Spleen (tissue), 11 donors: ENCODE measurements at regions not wholly inside any gene's neighbourhood (a gene's known extent, or its start where the extent isn't known, plus 50 kb on each side); places are given as distances from the start of the nearest gene placed in this dataset.

Source experiments
- DNase-seq: peaks from one replicate; pipeline ENCODE4 v3.0.0-alpha.2; 2020
- H3K27ac ChIP-seq, 8 donors: fragments of 200-600 bp; sonication (generic) in 7 of 8; 1 replicate in 4 of 8; 2 replicates in 4 of 8; pipeline versions ENCODE4 v1.5.0 to v1.8.0; 2016 to 2021; ENCODE audit warnings: inconsistent platforms in 4 of 8, mild to moderate bottlenecking in 4 of 8, moderate library complexity in 1 of 8
- H3K27me3 ChIP-seq, 7 donors: fragments of 200-600 bp; sonication (generic) in 6 of 7; replicated peaks in 1 of 7; 1 replicate in 4 of 7; 2 replicates in 3 of 7; pipeline versions ENCODE4 v1.5.0 to v1.8.0; 2016 to 2021; ENCODE audit warnings: inconsistent platforms in 3 of 7, mild to moderate bottlenecking in 1 of 7
- H3K36me3 ChIP-seq, 6 donors: fragments of 200-600 bp; sonication (generic) in 5 of 6; 1 replicate in 4 of 6; 2 replicates in 2 of 6; pipeline versions ENCODE4 v1.5.0 to v1.8.0; 2016 to 2021; ENCODE audit warnings: inconsistent platforms in 2 of 6
- H3K4me1 ChIP-seq, 6 donors: fragments of 200-600 bp; sonication (generic) in 5 of 6; 1 replicate in 3 of 6; 2 replicates in 3 of 6; pipeline versions ENCODE4 v1.5.0 to v1.8.0; 2016 to 2021; ENCODE audit warnings: inconsistent platforms in 3 of 6
- H3K4me3 ChIP-seq, 8 donors: fragments of 200-600 bp; sonication (generic) in 7 of 8; 1 replicate in 4 of 8; 2 replicates in 4 of 8; pipeline versions ENCODE4 v1.5.0 to v1.8.0; 2016 to 2021; ENCODE audit warnings: inconsistent platforms in 4 of 8, mild to moderate bottlenecking in 4 of 8, moderate library complexity in 2 of 8
- H3K9me3 ChIP-seq, 8 donors: fragments of 200-600 bp; sonication (generic) in 7 of 8; 1 replicate in 4 of 8; 2 replicates in 4 of 8; pipeline versions ENCODE4 v1.5.0 to v1.8.0; 2016 to 2021; ENCODE audit warnings: inconsistent platforms in 4 of 8
- POLR2A ChIP-seq, 3 donors: fragments of 450-650 bp; IDR thresholded peaks; one replicate each; pipeline ENCODE4 v1.5.1; 2017; ENCODE audit warnings: antibody characterized with exemption in 3 of 3, mild to moderate bottlenecking in 1 of 3
- POLR2AphosphoS5 ChIP-seq, 3 donors: sonication (generic); formaldehyde crosslinking; IDR thresholded peaks; one replicate each; pipeline ENCODE4 v1.5.1; 2017; ENCODE audit warnings: antibody characterized with exemption in 3 of 3
- WGBS, 5 donors: extraction: QIAGEN DNeasy Blood & Tissue Kit in 3 of 5; methylation state at CpG; one replicate each; pipeline versions ENCODE4 v1.1.5 to v1.1.7; 2013 to 2018; 5-methylcytosine and 5-hydroxymethylcytosine counted together
- intact Hi-C: fragments of 100-400 bp; cut with DNase I; formaldehyde crosslinking; loops from one replicate; pipeline ENCODE4 v1.15.0; 2023; ENCODE audit warnings: low total_unique reads
- TF ChIP-seq, protein P1 (sequence below), 11 experiments: fragments of 200-600 bp in 7 of 11; fragments of 450-650 bp in 4 of 11; sonication (generic) in 4 of 11; IDR thresholded peaks in 8 of 11; conservative IDR thresholded peaks in 3 of 11; 1 replicate in 7 of 11; 2 replicates in 4 of 11; pipeline versions ENCODE4 v1.4.0 to v1.8.0; 2016 to 2021; ENCODE audit warnings: antibody characterized with exemption in 11 of 11, inconsistent platforms in 4 of 11, mild to moderate bottlenecking in 1 of 11
- donor health status: healthy with polysubstance abuse.
- donor health status: DM: no; HTN: no; CAD: no; lungs with moderate emphysema.
- donor health status: DM: no; HTN: no; CAD: no.
- donor health status: Bipolar disorder and iron deficiency.
- donor health status: healthy.
- donor health status: DM: no; HTN: no; CAD: no.
- donor health status: DM: yes; HTN: yes; CAD: no.

DNA sequence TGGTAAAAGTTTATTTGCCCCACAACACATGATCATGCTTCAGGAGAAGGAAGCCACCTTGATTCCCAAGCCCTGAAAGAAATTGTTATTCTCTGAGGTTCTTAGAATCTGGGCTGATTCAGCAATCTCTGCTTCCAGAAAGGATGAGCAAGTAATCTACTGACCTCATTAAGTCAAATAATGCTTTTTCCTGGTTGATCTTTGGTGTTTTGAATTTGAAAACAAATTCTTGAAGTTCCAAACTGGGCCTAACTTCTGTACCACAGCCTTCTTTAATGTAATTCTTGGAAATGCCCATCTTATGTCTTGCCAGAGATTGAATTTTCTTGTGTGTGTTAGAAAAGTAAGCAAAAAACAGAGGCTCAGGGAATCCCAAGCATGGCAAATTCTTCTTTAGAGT, 319.2 kb upstream of the DDHD1 start:
- H3K27me3 ChIP-seq = no peaks in the 10 kb centered on the region
- H3K9me3 ChIP-seq = peaks cover 0 to 4% (median 1%) of the 10 kb centered on the region in 8 donors
- intact Hi-C loops = no loop called here
- H3K27ac ChIP-seq = no peak overlapping the region
- DNase-seq = no peak
- no peak overlapping the region for H3K4me3 ChIP-seq
- H3K4me1 ChIP-seq = no peaks in the 10 kb centered on the region
- TF ChIP-seq POLR2AphosphoS5 (IDR thresholded peaks at IDR 0.05) (no peak), POLR2A (IDR thresholded peaks at IDR 0.05) (no peak)
- no peaks in the 10 kb centered on the region for H3K36me3 ChIP-seq

DNA sequence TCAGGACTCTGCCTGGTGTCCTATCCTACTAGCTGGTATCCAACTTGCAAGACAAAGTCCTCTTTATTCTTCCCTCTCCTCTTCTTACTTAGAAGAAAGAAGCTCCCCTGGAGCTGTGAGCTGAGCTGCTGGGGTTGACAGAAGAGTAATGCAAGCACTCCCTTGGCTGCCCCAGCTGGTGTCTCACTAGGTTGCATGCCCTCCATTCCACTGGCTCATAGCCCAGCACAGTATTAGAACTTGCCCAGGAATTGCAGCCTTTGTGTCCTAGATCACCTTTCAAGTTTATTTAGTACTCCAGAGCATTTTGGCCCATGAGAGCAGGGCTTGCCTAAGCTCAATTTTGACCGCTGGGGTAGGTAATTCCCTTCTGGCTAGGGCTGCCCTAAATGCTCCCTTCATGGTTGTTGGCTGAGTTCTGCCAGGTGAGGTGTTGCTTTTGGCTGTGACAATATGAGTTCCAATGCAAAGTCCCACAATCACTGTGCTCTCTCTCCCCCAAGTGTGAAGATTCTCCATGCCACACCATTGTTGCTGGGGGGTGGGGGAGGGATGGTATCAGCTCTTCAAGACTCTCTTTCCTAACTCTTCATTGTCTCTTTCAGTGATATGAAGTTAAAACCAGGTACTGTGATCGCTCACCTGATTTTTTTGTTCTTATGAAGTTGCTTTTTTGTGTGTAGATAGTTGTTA, 317.4 kb upstream of the DDHD1 start:
- Histone ChIP-seq H3K27me3 (no peaks in the 10 kb centered on the region), H3K36me3 (no peaks in the 10 kb centered on the region), H3K9me3 (peaks cover 0 to 14% (median 4%) of the 10 kb centered on the region in 8 donors), H3K4me3 (no peak overlapping the region), H3K4me1 (no peaks in the 10 kb centered on the region), H3K27ac (no peak overlapping the region)
- 64 to 95% (median 82%) methylated on average over 2 of the region's 2 CpGs for WGBS, 5 donors
- no peak for DNase-seq
- TF ChIP-seq, protein P1, sequence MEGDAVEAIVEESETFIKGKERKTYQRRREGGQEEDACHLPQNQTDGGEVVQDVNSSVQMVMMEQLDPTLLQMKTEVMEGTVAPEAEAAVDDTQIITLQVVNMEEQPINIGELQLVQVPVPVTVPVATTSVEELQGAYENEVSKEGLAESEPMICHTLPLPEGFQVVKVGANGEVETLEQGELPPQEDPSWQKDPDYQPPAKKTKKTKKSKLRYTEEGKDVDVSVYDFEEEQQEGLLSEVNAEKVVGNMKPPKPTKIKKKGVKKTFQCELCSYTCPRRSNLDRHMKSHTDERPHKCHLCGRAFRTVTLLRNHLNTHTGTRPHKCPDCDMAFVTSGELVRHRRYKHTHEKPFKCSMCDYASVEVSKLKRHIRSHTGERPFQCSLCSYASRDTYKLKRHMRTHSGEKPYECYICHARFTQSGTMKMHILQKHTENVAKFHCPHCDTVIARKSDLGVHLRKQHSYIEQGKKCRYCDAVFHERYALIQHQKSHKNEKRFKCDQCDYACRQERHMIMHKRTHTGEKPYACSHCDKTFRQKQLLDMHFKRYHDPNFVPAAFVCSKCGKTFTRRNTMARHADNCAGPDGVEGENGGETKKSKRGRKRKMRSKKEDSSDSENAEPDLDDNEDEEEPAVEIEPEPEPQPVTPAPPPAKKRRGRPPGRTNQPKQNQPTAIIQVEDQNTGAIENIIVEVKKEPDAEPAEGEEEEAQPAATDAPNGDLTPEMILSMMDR (IDR thresholded peaks at IDR 0.05 in 8 of 11, conservative IDR thresholded peaks at IDR 0.05 in 3 of 11) = no peak
- TF ChIP-seq POLR2A (IDR thresholded peaks at IDR 0.05) = no peak
- no peak for TF ChIP-seq POLR2AphosphoS5 (IDR thresholded peaks at IDR 0.05)
- intact Hi-C loops = no loop called here

DNA sequence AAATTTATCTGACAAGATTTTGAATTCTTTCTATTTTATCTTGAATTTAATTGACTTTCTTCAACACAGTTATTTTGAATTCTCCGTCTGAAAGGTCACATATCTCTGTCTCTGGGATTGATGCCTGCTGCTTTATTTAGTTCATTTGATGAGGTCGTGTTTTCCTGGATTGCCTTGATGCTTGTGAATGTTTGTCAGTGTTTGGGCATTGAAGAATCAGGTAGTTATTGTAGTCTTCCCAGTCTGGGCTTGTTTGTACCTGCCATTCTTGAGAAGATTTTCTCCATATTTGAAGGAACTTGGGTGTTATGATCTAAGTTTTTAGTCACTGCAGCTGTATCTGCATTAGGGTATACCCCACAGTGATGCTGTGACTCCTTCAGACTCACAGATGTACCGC, 315.8 kb upstream of the DDHD1 start:
- no peak overlapping the region for H3K27ac ChIP-seq
- no peak for DNase-seq
- H3K9me3 ChIP-seq = peaks cover 0 to 14% (median 4%) of the 10 kb centered on the region in 8 donors
- H3K4me1 ChIP-seq = no peaks in the 10 kb centered on the region
- intact Hi-C loops = no loop called here
- WGBS, 5 donors = 67 to 89% (median 83%) methylated on average over 3 of the region's 3 CpGs
- H3K27me3 ChIP-seq = no peaks in the 10 kb centered on the region
- no peak for TF ChIP-seq POLR2A (IDR thresholded peaks at IDR 0.05)
- no peak for TF ChIP-seq POLR2AphosphoS5 (IDR thresholded peaks at IDR 0.05)
- TF ChIP-seq, protein P1 (IDR thresholded peaks at IDR 0.05 in 8 of 11, conservative IDR thresholded peaks at IDR 0.05 in 3 of 11) = no peak
- H3K4me3 ChIP-seq = no peak overlapping the region
- no peaks in the 10 kb centered on the region for H3K36me3 ChIP-seq

DNA sequence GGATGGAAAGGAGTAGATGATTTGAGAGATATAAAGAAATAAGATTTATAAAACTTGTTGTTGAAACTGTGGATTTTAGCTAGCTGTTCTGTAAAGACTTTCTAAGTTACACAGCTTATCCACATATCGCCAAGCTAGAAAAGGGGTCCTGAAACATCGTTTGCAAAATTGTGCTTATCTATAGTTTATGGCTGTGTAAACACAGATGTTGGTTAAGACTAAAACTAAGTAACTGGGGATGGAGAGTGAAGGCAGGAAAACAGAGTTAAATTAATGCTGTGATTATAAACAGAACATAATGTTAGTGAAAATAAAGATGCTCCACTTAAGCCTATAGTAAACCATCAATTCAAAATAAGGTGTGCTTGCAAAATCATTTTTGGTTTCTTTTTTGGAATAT, 311.3 kb upstream of the DDHD1 start:
- H3K36me3 ChIP-seq = no peaks in the 10 kb centered on the region
- H3K4me1 ChIP-seq = no peaks in the 10 kb centered on the region
- WGBS, 5 donors = 58 to 76% (median 67%) methylated on average over 2 of the region's 2 CpGs
- H3K4me3 ChIP-seq = no peak overlapping the region
- TF ChIP-seq POLR2A (IDR thresholded peaks at IDR 0.05) (no peak), POLR2AphosphoS5 (IDR thresholded peaks at IDR 0.05) (no peak)
- TF ChIP-seq, protein P1 (IDR thresholded peaks at IDR 0.05 in 8 of 11, conservative IDR thresholded peaks at IDR 0.05 in 3 of 11) = no peak
- peaks cover 0 to 14% (median 4%) of the 10 kb centered on the region in 8 donors for H3K9me3 ChIP-seq
- H3K27ac ChIP-seq = no peak overlapping the region
- H3K27me3 ChIP-seq = no peaks in the 10 kb centered on the region
- no peak for DNase-seq
- intact Hi-C loops = no loop called here
